ENCODE measurements at regions not wholly inside any gene's neighbourhood (a gene's known extent, or its start where the extent isn't known, plus 50 kb on each side); places are given as distances from the start of the nearest gene placed in this dataset.
"Not testable (repeated sequence)": the region's sequence is repeated elsewhere in the genome, so short reads cannot be mapped to it uniquely, and the experiment has no call there.

DNA sequence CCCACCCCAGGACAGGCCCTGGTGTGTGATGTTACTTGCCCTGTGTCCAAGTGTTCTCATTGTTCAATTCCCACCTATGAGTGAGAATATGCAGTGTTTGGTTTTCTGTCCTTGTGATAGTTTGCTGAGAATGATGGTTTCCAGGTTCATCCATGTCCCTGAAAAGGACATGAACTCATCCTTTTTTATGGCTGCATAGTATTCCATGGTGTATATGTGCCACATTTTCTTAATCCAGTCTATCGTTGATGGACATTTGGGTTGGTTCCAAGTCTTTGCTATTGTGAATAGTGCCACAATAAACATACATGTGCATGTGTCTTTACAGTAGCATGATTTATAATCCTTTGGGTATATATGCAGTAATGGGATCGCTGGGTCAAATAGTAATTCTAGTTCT lies 340.2 kb upstream of the MEIS1 start:
- not testable (repeated sequence) for FAIRE-seq

GRCh38 chr2:66093371-66093770 lies 341.6 kb upstream of the MEIS1 start:
- FAIRE-seq, result no peak

DNA sequence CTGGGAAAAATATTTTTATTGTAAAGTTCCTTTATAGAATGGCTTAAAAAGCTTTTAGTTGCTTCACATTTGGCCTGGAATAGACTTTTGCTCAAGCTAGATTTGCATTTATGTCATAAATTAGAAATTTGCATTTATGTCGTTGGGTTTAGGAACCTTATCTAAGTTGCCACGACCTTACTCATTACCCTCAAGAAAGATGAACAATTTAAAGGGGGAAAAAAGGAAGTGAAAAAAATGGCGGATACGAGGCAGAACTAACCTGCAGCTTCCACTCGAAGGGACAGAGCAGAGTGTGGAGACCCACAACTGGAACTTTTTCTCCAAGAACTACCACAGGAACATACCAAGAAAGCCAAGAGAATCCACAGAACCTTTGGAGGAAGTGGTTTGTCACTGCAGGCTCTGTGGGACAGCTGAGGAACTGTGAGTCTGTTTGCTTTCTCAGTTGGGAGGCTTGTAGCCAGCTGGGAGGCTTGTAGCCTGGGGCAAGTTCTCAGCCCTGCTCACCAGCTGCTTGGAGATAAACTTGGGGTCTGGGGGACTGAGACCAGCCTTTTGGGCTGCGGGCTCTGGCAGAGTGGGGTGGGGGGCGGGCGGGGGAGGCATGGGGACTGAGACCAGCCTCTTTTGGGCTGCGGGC lies 349.9 kb upstream of the MEIS1 start:
- no peak for FAIRE-seq

GRCh38 chr2:66082581-66082980 lies 352.3 kb upstream of the MEIS1 start:
- FAIRE-seq, result no peak

DNA sequence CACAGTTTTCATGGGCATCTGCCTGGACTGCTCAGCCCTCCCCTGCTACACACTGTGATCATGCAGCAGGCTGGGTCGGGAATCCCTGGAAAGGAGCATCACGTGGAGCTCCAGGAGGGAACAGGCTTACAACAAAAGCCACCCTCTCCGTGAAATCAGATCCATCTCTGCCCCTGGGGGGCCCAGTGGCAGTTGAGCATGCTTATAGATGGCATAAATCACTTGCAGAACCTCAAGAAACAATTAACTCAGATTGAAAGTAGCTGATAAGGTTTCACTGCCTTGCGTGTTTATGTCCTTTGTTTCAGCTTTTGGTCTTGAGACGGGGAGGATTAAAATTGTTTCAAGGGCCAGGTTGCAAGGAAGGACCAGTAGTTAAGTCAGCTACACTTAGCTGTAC lies 354.8 kb upstream of the MEIS1 start:
- no peak for FAIRE-seq

DNA sequence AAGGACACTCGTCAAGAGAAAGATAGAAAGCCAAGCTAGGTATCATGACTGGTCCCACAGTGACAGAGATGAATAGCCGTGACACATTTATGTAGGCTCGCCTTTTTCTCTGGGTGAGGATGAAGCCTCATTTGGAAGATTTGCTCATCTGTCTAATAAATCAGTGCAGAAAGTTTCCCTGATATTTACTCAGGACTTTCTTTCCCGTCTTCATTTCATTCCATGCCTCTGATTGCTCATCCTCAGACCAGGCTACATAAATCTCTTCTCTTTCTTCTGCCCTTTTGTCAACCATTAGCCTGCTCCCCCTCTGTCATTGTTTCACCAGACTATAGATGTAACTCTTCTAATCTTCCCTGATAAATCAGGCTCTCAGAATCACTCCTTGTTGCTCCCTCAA lies 361.8 kb upstream of the MEIS1 start:
- no peak for FAIRE-seq

- FAIRE-seq, result no peak
Observed at GRCh38 chr2:66070721-66071602, 364.0 kb upstream of the MEIS1 start.

GRCh38 chr2:66069937-66070720 lies 364.8 kb upstream of the MEIS1 start:
- no peak for FAIRE-seq

GRCh38 chr2:66066032-66066431 lies 368.9 kb upstream of the MEIS1 start:
- FAIRE-seq, result no peak

GRCh38 chr2:66059332-66059731 lies 375.6 kb upstream of the MEIS1 start:
- no peak for FAIRE-seq

DNA sequence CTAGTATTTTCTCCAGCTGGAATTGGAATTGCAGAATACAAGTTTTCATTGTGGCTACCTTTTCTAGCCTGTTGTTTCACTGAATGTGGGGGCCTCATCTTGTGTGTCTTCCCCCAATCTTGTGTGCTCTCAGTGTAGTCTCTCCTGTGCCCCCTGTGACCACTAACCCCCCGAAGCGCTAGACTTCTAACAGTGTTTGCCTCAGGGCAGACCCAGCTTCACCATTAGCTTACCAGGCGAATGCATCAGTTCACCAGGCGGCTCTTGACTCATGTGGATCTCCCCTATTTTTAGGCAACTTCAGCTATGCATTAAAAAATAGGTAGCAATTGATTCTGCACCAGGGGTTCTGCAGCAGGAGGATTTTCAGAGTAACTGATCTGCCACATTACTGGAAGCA lies 376.2 kb upstream of the MEIS1 start:
- no peak for FAIRE-seq

- FAIRE-seq, result no peak
Observed at GRCh38 chr2:66057844-66058243, 377.1 kb upstream of the MEIS1 start.

GRCh38 chr2:66050392-66050791 lies 384.5 kb upstream of the MEIS1 start:
- FAIRE-seq, result no peak

DNA sequence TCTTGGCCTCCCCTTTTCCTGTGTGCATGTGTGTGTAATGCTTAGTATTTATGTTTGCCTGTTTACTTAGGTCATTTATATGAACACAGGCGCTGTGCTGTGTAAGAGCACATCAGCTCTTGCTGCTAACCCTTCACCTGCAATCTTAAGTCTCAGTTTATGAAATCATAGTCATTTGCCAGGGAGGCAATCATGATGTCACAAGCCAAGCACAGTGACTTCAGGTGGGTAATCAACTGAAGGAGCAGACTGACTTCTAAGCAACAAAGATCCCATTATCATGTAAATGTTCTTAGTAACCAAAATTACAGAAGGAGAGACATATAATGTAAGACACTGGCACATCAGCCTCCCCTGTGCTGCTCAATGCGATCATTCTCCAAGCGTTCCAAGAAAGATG lies 386.3 kb upstream of the MEIS1 start:
- FAIRE-seq, result no peak

GRCh38 chr2:66041902-66042657 lies 392.8 kb upstream of the MEIS1 start:
- no peak for FAIRE-seq

DNA sequence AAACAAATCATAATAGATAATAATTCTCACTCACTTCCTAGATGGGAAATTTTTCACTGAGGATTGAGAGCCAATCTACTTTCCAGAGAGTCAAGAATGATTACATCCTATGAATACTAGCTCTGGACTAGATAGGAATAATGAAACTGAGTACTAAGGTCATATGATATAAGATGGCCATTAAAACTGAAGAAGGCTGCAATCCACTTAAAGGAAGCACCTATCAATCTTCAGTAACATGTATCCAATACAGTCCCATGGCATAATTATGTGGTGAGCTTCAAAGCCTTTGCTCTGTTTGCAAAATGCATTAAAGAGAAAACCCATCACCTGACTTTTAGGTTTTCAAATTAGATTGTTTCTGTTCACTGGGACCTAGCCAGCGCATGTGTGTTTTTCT lies 398.0 kb upstream of the MEIS1 start:
- no peak for FAIRE-seq

GRCh38 chr2:66034467-66034866 lies 400.5 kb upstream of the MEIS1 start:
- no peak for FAIRE-seq

DNA sequence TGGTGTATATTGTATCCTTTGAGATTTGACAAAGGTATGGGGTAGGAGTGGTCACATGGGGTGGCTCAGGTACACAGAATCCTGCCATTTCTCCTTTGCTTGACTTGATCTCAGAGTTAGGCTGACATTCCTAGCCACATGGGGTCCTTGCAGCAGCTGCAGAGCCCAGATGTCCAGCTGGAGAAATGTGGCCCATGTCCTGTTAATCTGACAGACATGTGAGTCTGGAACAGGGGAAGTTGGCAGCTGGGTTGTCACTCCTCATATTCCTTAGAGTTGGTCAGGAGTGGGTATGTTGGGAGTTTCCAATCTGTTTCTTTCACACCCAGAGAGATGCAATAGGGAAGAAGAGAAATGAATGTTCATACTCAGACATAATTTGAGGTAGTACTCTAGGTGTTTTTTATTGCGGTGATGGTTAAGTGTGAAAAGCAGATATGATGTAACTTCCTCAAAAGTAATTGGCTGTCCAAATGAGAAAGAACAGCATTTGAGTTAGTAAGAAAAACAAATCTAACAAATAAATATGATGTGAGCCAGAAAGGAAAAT lies 402.6 kb upstream of the MEIS1 start:
- FAIRE-seq, result no peak

GRCh38 chr2:66031236-66031635 lies 403.7 kb upstream of the MEIS1 start:
- no peak for FAIRE-seq

DNA sequence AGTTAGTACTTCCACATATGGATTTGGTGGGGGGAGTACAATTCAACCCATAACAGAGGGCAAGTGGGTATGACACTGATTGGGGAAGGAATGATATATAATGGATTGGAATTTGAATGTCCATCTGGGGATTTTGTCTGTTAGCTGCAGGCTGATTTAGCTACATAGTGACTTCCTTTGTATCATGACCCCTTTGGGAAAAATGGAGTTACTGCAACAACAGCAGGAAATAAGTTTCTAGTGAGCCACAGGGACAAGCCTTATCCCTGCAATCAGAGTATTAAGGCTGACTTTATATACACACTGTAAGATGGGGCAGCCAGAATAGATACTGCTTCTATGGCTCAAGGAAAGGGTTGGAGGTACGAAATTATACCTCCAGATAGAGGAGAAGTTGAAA lies 404.4 kb upstream of the MEIS1 start:
- no peak for FAIRE-seq

GRCh38 chr2:66024391-66024790 lies 410.5 kb upstream of the MEIS1 start:
- no peak for FAIRE-seq

GRCh38 chr2:66021296-66021695 lies 413.6 kb upstream of the MEIS1 start:
- no peak for FAIRE-seq

GRCh38 chr2:66017763-66018162 lies 417.2 kb upstream of the MEIS1 start:
- no peak for FAIRE-seq

Measured in A204.1 (cell line).